ENCODE measurements at regions not wholly inside any gene's neighbourhood (a gene's known extent, or its start where the extent isn't known, plus 50 kb on each side); places are given as distances from the start of the nearest gene placed in this dataset.

GRCh38 chr15:38674448-38674847 lies 109.8 kb upstream of the RASGRP1 start:
- DNase-seq = no peak

GRCh38 chr15:38678281-38678680 lies 113.7 kb upstream of the RASGRP1 start:
- DNase-seq = no peak

- DNase-seq = no peak
Measured at GRCh38 chr15:38680775-38681174, 116.2 kb upstream of the RASGRP1 start.

- DNase-seq = no peak
Measured at GRCh38 chr15:38682363-38682762, 117.7 kb upstream of the RASGRP1 start.

- no peak for DNase-seq
Measured at GRCh38 chr15:38682861-38683260, 118.2 kb upstream of the RASGRP1 start.

- peak; percentile 10 for DNase-seq
Measured at GRCh38 chr15:38683382-38684242, 119.0 kb upstream of the RASGRP1 start.

- no peak for DNase-seq
Measured at GRCh38 chr15:38684440-38685010, 119.9 kb upstream of the RASGRP1 start.

GRCh38 chr15:38685686-38686339 lies 121.2 kb upstream of the RASGRP1 start:
- no peak for DNase-seq

GRCh38 chr15:38687340-38687739 lies 122.7 kb upstream of the RASGRP1 start:
- DNase-seq = no peak

GRCh38 chr15:38687775-38688495 lies 123.3 kb upstream of the RASGRP1 start:
- DNase-seq = no peak

GRCh38 chr15:38688761-38689160 lies 124.1 kb upstream of the RASGRP1 start:
- no peak for DNase-seq

GRCh38 chr15:38689522-38689921 lies 124.9 kb upstream of the RASGRP1 start:
- no peak for DNase-seq

GRCh38 chr15:38690216-38690615 lies 125.6 kb upstream of the RASGRP1 start:
- DNase-seq = no peak

GRCh38 chr15:38690719-38691332 lies 126.2 kb upstream of the RASGRP1 start:
- DNase-seq = peak; percentile 61

- DNase-seq = no peak
Measured at GRCh38 chr15:38691377-38691776, 126.8 kb upstream of the RASGRP1 start.

GRCh38 chr15:38691965-38692788 lies 127.6 kb upstream of the RASGRP1 start:
- no peak for DNase-seq

- DNase-seq = no peak
Measured at GRCh38 chr15:38692789-38693062, 128.1 kb upstream of the RASGRP1 start.

- DNase-seq = no peak
Measured at GRCh38 chr15:38695249-38696108, 130.9 kb upstream of the RASGRP1 start.

GRCh38 chr15:38696109-38696727 lies 131.6 kb upstream of the RASGRP1 start:
- DNase-seq = no peak

- no peak for DNase-seq
Measured at GRCh38 chr15:38696790-38697495, 132.3 kb upstream of the RASGRP1 start.
